HepG2 (cell line): ENCODE measurements at regions not wholly inside any gene's neighbourhood (a gene's known extent, or its start where the extent isn't known, plus 50 kb on each side); places are given as distances from the start of the nearest gene placed in this dataset.

Experiments used
- ARID5B ChIP-seq: IDR thresholded peaks from 2 replicates; pipeline ENCODE4 v1.4.0; 2020; ENCODE audit warnings: mild to moderate bottlenecking, missing genetic modification reagents
- FIP1L1 ChIP-seq: fragments of 200-400 bp; formaldehyde crosslinking; IDR thresholded peaks from 2 replicates; pipeline ENCODE4 v1.6.1; 2018; ENCODE audit warnings: low read depth, mild to moderate bottlenecking, low read length, moderate library complexity, borderline replicate concordance; ENCODE audit not compliant: insufficient read depth
- GATA4 ChIP-seq: sonication (generic); IDR thresholded peaks from 2 replicates; pipeline ENCODE4 v1.6.1; 2016; ENCODE audit warnings: antibody characterized with exemption, low read depth, borderline replicate concordance
- HNRNPUL1 ChIP-seq: fragments of 200-400 bp; formaldehyde crosslinking; IDR thresholded peaks from 2 replicates; pipeline ENCODE4 v1.6.1; 2017; ENCODE audit warnings: low read depth, mild to moderate bottlenecking, low read length, moderate library complexity
- HOXA5 ChIP-seq: sonication (generic); formaldehyde crosslinking; IDR thresholded peaks from 2 replicates; pipeline ENCODE4 v1.4.0; 2020; ENCODE audit warnings: missing genetic modification reagents
- KLF16 ChIP-seq, 2 experiments: sonication (generic) in 1 of 2; formaldehyde crosslinking in 1 of 2; IDR thresholded peaks; 2 replicates each; pipeline versions ENCODE4 v1.6.1 to v1.8.0; 2016 to 2023; ENCODE audit warnings: missing genetic modification reagents in 2 of 2, missing compliant biosample characterization in 1 of 2
- LBX2 ChIP-seq: sonication (generic); formaldehyde crosslinking; IDR thresholded peaks from 2 replicates; pipeline ENCODE4 v1.5.0; 2020; ENCODE audit warnings: missing genetic modification reagents, mild to moderate bottlenecking, borderline replicate concordance
- PAF1 ChIP-seq: IDR thresholded peaks from 2 replicates; pipeline ENCODE4 v1.6.1; 2016; ENCODE audit warnings: missing genetic modification reagents, missing compliant biosample characterization
- PAXIP1 ChIP-seq: sonication (generic); formaldehyde crosslinking; conservative IDR thresholded peaks from 2 replicates; pipeline ENCODE4 v1.4.0; 2020; ENCODE audit warnings: mild to moderate bottlenecking, missing genetic modification reagents, moderate library complexity
- SOX6 ChIP-seq, 2 experiments: fragments of 450-650 bp in 1 of 2; sonication (generic) in 1 of 2; formaldehyde crosslinking in 1 of 2; IDR thresholded peaks; 2 replicates each; pipeline versions ENCODE4 v1.4.0 to v1.6.1; 2017 to 2020; ENCODE audit warnings: antibody characterized with exemption in 1 of 2, mild to moderate bottlenecking in 1 of 2, missing genetic modification reagents in 1 of 2
- SRSF4 ChIP-seq: fragments of 200-400 bp; formaldehyde crosslinking; IDR thresholded peaks from one replicate; pipeline ENCODE4 v1.6.1; 2018; ENCODE audit warnings: mild to moderate bottlenecking, low read depth, low read length, moderate library complexity; ENCODE audit not compliant: poor library complexity, severe bottlenecking
- STAT5B ChIP-seq: sonication (generic); formaldehyde crosslinking; IDR thresholded peaks from 2 replicates; pipeline ENCODE4 v1.4.0; 2020; ENCODE audit warnings: missing genetic modification reagents
- TGIF2 ChIP-seq: IDR thresholded peaks from 2 replicates; pipeline ENCODE4 v1.6.1; 2016; ENCODE audit warnings: control low read depth, missing compliant biosample characterization
- ZBTB4 ChIP-seq: sonication (generic); formaldehyde crosslinking; IDR thresholded peaks from 2 replicates; pipeline ENCODE4 v1.4.0; 2020; ENCODE audit warnings: missing genetic modification reagents, mild to moderate bottlenecking, borderline replicate concordance
- ZFP90 ChIP-seq: sonication (generic); formaldehyde crosslinking; IDR thresholded peaks from 2 replicates; pipeline ENCODE4 v1.8.0; 2022; ENCODE audit warnings: missing genetic modification reagents, mild to moderate bottlenecking, inconsistent platforms, borderline replicate concordance
- ZNF350 ChIP-seq: sonication (generic); formaldehyde crosslinking; IDR thresholded peaks from 2 replicates; pipeline ENCODE4 v1.4.0; 2020; ENCODE audit warnings: mild to moderate bottlenecking, low read depth, missing genetic modification reagents, borderline replicate concordance
- ZSCAN22 ChIP-seq: sonication (generic); formaldehyde crosslinking; IDR thresholded peaks from 2 replicates; pipeline ENCODE4 v1.4.0; 2020; ENCODE audit warnings: mild to moderate bottlenecking, missing genetic modification reagents
- ZSCAN25 ChIP-seq: sonication (generic); formaldehyde crosslinking; IDR thresholded peaks from 2 replicates; pipeline ENCODE4 v1.8.0; 2022; ENCODE audit warnings: mild to moderate bottlenecking, missing genetic modification reagents
- ZSCAN31 ChIP-seq: sonication (generic); formaldehyde crosslinking; IDR thresholded peaks from 2 replicates; pipeline ENCODE4 v1.5.0; 2020; ENCODE audit warnings: low read depth, mild to moderate bottlenecking, missing genetic modification reagents

GRCh38 chr2:20135631-20136050 lies 84.2 kb upstream of the LAPTM4A start (continued):
- TF ChIP-seq ZSCAN25 (CRISPR knock-in tag) (no peak), TGIF2 (peak; percentile 97), FIP1L1 (no peak), ARID5B (CRISPR knock-in tag) (peak; percentile 70), HOXA5 (CRISPR knock-in tag) (peak; percentile 74), ZSCAN31 (CRISPR knock-in tag) (peak; percentile 70; the same call in 1 of the 2 replicates), ZSCAN22 (CRISPR knock-in tag) (no peak), HNRNPUL1 (no peak), ZFP90 (CRISPR knock-in tag) (0 out of 2 replicates have a peak, but pooled peaks have one; percentile 21), PAF1 (CRISPR knock-in tag) (no peak), PAXIP1 (CRISPR knock-in tag) (peak; percentile 46), ZNF350 (CRISPR knock-in tag) (peak; percentile 71; the same call in 1 of the 2 replicates), GATA4 (no peak), KLF16 (CRISPR knock-in tag; IDR thresholded peaks at IDR 0.05) (peak in 1 of 2 experiments; percentile 75; a peak in 2 of 4 replicates), LBX2 (CRISPR knock-in tag) (no peak), SOX6 (IDR thresholded peaks at IDR 0.05) (no peak), SOX6 (CRISPR knock-in tag; IDR thresholded peaks at IDR 0.05) (peak; percentile 61), STAT5B (no peak), ZBTB4 (CRISPR knock-in tag) (0 out of 2 replicates have a peak, but pooled peaks have one; percentile 27), SRSF4 (no peak)
